HG02943 (cell line): ENCODE measurements at regions not wholly inside any gene's neighbourhood (a gene's known extent, or its start where the extent isn't known, plus 50 kb on each side); places are given as distances from the start of the nearest gene placed in this dataset.

Source experiments
- ATAC-seq: cut with Tn5 transposase; IDR thresholded peaks from one replicate; pipeline ENCODE4 v1.9.1; 2021; ENCODE audit warnings: mild to moderate bottlenecking, low read depth, moderate library complexity; ENCODE audit not compliant: unreplicated experiment

DNA sequence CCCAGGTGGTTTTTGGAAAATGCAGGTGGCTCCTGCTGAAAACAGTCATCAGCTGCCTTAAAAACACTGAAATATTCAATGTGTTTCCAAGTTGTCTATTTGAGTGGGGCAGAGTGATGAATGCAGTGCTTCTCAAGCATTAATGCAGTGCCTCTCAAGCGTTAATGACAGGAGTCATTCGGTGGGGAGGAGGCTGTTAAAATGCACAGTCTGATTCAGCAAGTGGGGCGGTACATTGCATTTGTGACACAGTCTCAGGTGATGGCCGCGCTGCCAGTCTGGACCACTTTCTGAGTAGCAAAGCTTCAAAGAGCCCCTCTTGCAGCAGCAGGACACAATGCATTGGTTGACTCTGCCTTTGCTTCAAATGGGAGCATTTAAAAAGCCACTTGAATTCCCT lies 231.4 kb upstream of the RGPD4 start:
- no peak for ATAC-seq

DNA sequence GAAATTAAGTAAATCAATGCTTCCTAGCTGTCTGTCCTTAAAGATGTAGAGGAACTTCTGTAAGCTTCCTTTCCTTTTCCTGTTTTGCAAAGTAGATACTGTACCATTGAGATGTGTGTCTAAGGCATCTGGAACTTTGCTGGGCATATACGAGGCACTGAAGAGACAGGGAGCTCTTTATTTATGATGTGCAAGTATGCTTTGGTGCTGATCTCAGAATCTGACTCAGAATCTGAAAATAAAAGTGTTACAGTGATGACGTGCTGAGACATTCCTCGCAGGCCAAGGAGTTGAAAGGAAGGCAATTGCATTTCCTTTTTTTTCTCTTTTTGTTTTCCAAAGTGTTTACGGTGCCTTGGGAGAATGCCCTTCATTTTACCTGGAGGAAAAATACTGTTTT lies 230.9 kb upstream of the RGPD4 start:
- ATAC-seq, result no peak

DNA sequence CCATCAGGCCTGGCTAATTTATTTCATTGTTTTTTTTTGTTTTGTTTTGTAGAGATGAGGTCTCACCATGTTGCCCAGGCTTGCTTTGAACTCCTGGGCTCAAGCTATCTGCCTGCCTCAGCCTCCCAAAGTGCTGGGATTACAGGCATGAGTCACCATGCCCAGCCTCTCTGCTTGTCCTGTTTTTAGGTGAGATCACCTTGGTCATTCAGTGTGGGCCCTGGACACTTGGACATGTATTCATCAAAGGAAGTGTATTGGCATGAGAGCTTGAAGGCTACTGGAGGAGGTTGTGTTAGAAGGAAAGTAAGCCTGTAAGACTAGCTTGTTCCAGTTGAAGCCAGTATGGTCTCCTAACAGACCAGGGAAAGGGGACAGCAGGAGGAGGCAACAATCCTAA lies 229.2 kb upstream of the RGPD4 start:
- ATAC-seq, result no peak

DNA sequence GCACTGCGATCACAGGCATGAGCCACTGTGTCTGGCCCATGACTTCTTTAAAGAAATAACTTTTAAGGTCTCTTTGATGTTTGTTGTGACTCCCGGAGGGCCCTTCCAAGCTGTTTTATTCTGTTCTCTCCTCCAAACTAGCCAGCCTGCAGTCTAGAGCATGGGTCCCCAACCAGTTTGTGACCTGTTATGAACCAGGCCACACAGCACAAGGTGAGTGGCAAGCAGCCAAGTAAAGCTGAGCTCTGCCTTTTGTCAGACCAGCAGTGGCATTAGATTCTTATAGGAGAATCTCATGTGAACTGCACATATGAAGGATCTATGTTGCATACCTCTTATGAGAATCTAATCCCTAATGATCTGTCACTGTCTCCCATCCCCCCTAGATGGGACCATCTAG lies 223.9 kb upstream of the RGPD4 start:
- no peak for ATAC-seq

DNA sequence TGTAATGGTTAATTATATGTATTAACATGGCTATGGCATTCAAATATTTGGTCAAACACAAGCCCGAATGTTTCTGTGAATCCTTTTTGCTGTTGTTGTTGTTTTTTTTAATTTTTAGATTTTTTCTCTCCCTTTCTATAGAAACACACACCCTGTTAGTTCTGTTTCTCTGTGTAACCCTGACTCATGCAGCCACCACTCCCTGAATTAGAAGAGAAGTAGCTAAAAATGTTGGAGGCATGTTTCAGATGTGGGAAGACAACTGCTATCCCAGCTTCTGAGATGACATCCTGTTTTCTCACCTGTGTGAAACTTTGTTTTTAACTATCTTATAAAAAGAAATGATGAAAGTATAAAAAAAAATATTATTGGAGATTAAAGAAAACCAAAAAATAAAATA lies 219.6 kb upstream of the RGPD4 start:
- ATAC-seq, result no peak

GRCh38 chr2:107607473-107607872 lies 219.2 kb upstream of the RGPD4 start:
- ATAC-seq, result no peak

DNA sequence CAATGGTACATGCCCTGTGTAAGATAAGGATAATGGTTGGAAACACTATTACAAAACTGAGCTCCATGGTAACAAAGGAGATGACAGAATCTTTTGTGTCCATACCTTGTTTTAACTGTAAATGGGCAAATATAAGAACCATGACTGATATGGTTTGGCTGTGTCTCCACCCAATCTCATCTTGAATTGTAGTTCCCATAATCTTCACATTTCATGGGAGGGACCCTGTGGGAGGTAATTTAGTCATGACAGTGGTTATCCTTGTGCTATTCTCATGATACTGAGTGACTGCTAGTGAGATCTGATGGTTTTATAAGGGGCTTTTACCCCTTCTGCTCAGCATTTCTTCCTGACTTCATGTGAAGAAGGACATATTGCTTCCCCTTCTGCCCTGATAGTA lies 211.7 kb upstream of the RGPD4 start:
- ATAC-seq, result no peak

DNA sequence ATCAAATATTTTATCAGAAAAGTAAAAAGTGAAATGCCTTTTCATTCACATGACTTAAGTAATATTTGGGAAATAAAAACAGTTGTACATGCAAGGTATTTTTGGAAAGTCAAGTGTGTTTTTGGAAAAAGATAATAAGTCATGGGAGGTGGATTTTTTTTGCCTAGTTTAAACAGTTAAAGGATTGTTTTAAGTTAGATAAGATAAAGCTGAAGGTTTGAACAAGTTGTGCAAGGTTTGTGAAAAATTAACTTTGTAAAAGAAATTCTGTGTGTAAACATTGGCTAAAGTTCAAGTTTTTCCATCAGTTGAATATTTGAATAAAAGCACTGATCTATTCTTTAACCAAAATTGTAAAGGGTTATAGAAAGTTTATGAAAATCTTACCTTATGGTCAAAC lies 207.9 kb upstream of the RGPD4 start:
- ATAC-seq, result no peak

GRCh38 chr2:107621186-107622165 lies 205.2 kb upstream of the RGPD4 start:
- ATAC-seq, result no peak

DNA sequence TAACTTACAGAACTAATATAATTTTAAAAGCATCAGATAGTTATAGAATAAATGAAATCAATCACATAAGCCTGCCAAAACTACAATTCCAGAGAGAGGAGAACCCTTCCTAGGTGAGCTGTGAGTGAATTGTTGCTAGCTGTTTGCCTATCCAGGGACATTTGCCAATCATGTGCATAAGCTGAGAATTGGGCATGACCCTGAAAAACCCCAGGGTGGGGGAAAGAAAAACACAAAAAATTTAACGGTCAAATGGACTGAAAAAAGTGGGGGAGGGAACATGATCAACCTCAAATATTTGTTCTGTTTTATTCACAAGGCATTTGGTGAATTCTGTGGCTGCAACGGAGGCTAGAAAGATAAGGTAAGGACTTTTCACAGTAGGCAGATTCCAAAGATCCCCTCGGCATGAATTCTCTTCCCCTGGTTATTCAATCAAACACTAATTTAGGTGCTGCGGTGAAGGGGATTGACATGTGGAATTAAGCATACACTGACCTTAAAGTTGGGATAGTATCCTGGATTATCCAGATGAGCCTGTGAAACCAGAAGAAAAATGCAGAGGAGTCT lies 203.9 kb upstream of the RGPD4 start:
- ATAC-seq, result no peak

- ATAC-seq, result no peak
Measured at GRCh38 chr2:107625982-107626381, 200.7 kb upstream of the RGPD4 start.

- ATAC-seq, result no peak
Measured at GRCh38 chr2:107627164-107627563, 199.5 kb upstream of the RGPD4 start.

DNA sequence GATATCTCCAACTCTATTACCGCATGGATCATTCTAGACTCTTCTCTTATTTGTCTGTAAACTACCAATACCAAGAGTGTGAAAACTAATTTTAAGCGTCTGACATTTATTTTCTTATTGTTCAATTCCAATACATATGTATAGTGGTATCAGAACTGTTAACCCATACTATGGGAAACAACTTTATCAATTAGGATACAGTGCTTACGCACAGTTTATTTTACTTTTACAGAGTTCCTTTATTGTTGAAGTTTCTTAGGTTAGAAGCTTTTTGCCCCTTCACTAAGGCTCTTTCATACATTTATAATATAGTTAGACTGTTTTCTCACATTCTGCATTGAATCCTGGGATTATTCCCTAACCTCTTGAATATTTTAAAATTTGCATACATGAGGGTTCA lies 198.8 kb upstream of the RGPD4 start:
- no peak for ATAC-seq

GRCh38 chr2:107633580-107634147 lies 193.0 kb upstream of the RGPD4 start:
- no peak for ATAC-seq

DNA sequence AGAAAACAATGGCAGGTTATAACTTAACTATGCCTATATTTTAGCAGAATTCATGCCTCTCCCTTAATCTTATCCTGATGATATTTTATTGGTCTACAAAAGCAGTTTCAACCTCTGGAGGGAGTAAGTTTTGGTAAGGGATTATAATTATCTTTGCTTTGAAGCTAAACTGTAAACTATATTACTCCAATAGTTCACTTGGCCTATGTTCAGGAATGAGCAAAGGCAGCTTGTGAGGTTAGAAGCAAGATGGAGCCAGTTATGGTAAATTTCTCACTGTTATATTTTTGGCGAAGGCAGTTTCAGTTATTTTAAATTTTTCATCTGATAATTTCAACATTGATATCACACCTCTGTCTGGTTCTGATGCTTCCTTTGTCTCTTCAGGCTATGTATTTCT lies 192.5 kb upstream of the RGPD4 start:
- no peak for ATAC-seq

- ATAC-seq, result no peak
Measured at GRCh38 chr2:107635883-107636282, 190.8 kb upstream of the RGPD4 start.

DNA sequence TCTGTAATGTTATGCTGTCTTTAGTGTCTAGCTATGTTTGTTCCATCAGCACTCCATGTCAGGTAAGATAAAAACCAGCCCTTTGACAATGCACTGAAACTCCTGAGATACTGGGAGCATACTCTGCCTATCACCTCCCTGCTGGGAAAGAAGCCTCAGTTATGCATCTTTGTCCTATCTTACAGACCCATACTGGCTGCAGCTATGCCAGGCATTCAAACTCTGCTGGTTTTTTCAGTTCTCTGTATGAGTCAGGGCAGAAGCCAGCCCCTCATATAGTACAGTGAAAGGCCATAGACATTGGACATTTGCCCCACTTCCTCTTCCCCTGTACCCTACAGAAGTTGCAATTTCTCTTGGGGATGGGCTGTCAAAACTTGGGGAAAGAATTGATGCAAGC lies 181.1 kb upstream of the RGPD4 start:
- ATAC-seq, result no peak

GRCh38 chr2:107648781-107649404 lies 177.8 kb upstream of the RGPD4 start:
- ATAC-seq, result no peak

GRCh38 chr2:107657049-107657448 lies 169.6 kb upstream of the RGPD4 start:
- no peak for ATAC-seq

GRCh38 chr2:107663632-107664031 lies 163.1 kb upstream of the RGPD4 start:
- ATAC-seq, result no peak

- ATAC-seq, result no peak
Measured at GRCh38 chr2:107669335-107669734, 157.4 kb upstream of the RGPD4 start.
